Omental fat pad (tissue), 3 donors: ENCODE measurements at regions not wholly inside any gene's neighbourhood (a gene's known extent, or its start where the extent isn't known, plus 50 kb on each side); places are given as distances from the start of the nearest gene placed in this dataset.

Source experiments
- ATAC-seq: fragments of 150-250 bp; one replicate; pipeline ENCODE4 v1.9.1; 2016; ENCODE audit warnings: mild to moderate bottlenecking, moderate library complexity; ENCODE audit not compliant: low FRiP score
- DNase-seq: peaks from one replicate; pipeline ENCODE4 v3.0.0-alpha.2; 2019; ENCODE audit warnings: low spot score
- TF ChIP-seq, protein P1 (sequence below), 3 donors: fragments of 450-650 bp; IDR thresholded peaks; one replicate each; pipeline ENCODE4 v1.5.1; 2016 to 2017; ENCODE audit warnings: antibody characterized with exemption in 3 of 3, mild to moderate bottlenecking in 3 of 3, moderate library complexity in 2 of 3

DNA sequence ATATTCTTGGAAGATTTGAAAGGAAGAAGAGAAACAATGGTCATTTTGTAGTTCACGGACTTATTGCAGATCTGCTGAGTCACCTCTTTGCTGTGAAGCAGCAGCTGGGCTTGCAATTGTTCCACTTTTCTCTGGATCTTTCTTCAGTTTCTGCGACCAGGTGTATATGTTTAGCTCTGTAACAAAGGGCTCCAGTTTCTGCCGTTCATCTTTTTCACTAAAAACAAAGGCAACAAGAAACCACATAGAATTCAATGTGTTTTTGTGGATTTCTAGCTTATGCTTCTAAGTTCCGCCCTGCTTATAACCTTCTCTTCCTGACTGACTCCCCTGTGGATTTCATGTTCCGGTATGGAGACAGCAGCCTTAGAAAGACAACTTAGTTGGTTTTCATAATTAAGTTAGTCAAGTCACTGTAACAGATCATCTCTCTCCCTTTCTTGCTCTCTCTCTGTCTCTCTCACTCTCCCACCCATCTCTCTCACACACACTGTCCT, 121.6 kb upstream of the EPHA5 start:
- TF ChIP-seq, protein P1, sequence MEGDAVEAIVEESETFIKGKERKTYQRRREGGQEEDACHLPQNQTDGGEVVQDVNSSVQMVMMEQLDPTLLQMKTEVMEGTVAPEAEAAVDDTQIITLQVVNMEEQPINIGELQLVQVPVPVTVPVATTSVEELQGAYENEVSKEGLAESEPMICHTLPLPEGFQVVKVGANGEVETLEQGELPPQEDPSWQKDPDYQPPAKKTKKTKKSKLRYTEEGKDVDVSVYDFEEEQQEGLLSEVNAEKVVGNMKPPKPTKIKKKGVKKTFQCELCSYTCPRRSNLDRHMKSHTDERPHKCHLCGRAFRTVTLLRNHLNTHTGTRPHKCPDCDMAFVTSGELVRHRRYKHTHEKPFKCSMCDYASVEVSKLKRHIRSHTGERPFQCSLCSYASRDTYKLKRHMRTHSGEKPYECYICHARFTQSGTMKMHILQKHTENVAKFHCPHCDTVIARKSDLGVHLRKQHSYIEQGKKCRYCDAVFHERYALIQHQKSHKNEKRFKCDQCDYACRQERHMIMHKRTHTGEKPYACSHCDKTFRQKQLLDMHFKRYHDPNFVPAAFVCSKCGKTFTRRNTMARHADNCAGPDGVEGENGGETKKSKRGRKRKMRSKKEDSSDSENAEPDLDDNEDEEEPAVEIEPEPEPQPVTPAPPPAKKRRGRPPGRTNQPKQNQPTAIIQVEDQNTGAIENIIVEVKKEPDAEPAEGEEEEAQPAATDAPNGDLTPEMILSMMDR (IDR thresholded peaks at IDR 0.05): no peak
- ATAC-seq: no peak
- no peak for DNase-seq

DNA sequence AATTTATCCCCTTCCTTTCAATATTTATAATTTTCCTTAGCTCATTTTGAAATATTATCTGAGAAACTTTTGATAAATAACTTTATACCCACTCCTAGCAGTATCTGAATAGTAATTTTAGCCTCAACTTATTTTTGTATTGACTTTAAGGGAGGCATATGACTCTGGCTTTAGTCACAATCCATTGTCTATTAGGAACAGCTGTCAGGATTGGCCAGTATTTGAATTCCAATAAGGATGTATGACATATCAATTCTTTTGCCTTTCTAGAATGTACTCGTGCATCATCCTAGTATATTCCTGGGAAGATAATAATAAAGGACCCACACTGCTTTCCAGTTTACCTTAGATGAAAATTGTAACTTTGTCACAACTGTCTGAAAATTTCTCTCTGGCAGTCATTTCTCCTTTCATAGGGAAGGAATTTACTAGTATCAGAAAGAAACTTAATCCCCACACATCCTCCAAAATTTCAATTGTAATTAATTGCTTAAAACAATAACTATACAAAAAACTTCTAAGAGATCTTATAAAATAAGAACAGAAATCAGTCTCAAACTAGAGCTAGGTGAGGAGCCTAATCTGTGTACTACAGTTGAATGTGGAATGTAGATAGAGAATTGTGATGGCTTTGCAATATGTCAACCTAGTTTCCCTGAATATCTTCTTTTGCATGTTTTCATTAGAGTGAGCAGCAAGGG, 121.0 kb upstream of the EPHA5 start:
- TF ChIP-seq, protein P1 (IDR thresholded peaks at IDR 0.05): no peak
- ATAC-seq (no peak), DNase-seq (no peak)

DNA sequence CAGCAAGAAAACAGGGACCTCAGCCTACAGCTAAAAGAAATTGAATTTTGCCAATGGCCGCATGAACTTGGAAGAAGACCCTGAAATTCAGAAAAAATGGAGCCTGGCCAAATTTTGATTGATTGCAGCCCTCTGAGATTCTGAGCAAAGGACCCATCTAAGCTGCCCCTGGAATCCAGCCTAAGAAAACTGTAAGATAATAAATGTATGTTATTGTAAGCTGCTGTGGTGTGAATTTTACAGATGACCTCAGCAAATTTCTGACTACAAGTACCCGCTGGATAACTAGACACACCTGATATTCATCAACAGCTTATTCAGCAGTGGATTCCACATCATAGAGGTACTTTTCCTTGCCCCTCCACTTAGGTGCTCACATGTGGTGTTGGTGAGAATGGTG, 119.5 kb upstream of the EPHA5 start:
- no peak for ATAC-seq
- no peak for DNase-seq
- TF ChIP-seq, protein P1 (IDR thresholded peaks at IDR 0.05): no peak

DNA sequence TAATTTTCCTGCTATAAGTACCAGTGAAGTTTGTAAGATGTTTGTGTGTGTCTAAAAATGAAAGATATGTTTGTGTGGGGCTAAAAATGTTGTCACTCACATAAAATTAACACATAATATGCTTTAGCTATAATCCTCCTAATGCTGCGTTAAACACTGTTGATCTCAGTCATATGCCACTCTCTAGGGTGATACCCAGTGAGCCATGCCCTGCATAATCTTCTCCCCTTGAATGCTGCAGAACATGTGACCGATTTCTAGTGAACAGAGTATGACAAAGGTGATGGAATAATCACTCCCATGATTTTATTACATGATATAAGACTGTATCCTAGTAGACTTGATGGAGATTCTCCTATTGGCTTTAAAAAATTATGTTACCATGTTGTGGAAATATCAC, 119.1 kb upstream of the EPHA5 start:
- TF ChIP-seq, protein P1 (IDR thresholded peaks at IDR 0.05): no peak
- ATAC-seq (no peak), DNase-seq (no peak)

DNA sequence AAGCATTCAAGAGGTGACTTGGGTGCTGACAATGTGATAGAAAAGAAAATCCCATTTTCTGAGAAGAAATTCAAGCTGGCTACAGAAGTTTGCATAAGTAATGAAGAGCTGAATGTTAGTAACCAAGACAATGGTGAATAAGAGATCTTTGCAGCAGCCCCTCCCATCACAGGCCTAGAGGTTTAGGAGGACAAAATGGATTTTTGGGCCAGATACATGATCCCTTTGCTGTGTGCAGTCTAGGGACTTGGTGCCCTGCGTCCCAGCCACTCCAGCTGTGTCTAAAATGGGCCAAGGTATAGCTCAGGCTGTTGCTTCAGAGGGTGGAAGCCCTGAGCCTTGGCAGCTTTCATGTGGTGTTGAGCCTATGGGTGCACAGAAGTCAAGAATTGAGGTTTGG, 107.0 kb upstream of the EPHA5 start:
- ATAC-seq (no peak), DNase-seq (no peak)
- TF ChIP-seq, protein P1 (IDR thresholded peaks at IDR 0.05): no peak

DNA sequence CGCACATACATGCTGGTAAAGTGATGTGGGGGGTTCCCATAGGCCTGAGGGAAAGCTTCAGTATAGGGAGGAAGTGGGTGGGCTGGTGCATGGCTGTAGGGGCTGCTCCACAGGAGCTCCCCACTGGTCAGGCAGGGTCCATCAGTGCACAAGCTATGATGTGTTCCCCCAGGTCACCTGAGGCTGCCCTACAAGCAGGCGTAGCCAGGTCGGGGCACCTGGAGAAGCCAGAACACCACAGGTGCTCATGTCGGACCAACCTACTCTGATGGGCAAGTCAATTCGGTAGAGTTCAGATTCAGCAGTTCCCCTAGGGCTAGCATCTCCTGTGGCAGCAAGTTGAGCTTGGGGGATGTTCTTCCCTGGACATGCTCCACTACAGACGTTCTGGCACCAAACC, 103.3 kb upstream of the EPHA5 start:
- ATAC-seq: no peak

DNA sequence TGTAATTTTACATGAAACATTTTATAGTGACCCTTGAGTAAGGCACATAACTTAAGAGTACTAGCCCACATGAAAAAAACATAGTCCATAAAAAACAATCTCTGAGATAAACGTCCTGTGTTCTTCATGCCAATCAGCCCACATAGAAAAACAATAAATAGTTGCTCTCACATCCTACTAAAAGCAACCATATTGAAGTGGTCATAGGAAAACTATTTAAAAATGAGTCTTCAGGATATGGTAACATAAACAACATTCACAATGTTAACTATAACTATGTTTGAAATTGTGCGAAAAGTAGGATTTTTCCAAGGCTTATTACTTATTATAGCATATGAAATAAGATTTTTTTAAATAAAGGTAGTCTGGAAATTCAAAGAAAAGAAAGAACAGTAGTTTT, 77.1 kb upstream of the EPHA5 start:
- DNase-seq (no peak), ATAC-seq (no peak)
- TF ChIP-seq, protein P1 (IDR thresholded peaks at IDR 0.05): no peak

More for the DNA sequence above, 103.3 kb upstream of the EPHA5 start:
- TF ChIP-seq, protein P1 (IDR thresholded peaks at IDR 0.05): no peak
- DNase-seq: no peak
